ENCODE measurements at regions not wholly inside any gene's neighbourhood (a gene's known extent, or its start where the extent isn't known, plus 50 kb on each side); places are given as distances from the start of the nearest gene placed in this dataset.
"Not testable (repeated sequence)": the region's sequence is repeated elsewhere in the genome, so short reads cannot be mapped to it uniquely, and the experiment has no call there.

DNA sequence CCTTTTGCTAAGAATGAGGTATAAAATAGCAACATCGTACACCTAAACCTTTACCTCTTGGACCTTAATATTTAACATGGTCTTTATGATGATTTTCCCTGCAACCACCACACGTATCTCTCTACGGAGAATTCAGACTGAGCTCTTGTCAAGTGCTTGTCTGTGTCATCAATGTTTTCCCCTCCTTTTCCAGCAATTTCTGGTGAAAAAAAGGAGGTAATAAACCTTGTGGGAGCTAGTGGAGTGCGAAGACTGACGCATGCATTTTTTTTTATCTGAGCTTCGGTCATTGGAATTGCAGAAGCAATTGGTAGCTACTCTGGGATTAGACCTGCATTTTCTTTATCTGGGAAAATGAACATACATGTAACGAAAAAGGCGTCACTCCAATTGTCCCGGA is 527.6 kb downstream of the TMEM114 start:
- no peak for DNase-seq (ENCODE audit: low read depth in 2 of 2)

DNA sequence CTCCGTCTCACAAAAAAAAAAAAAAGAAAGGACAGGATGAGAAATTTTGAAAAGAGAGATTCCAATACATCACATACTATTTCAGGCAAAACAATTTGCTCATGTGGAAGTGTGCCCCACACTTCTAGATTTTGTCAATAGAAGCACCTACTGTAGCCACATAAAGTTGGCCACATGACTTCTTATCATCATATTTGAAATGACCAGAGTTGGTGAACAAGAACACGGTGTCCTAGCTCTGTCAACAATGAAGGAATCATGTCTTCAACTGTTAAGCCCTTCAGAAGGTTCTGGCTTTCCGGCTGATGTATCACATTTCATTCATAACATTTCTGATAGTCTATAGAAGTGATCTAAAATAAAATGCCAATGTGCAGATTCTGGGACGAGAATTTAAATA is 534.5 kb downstream of the TMEM114 start:
- no peak for DNase-seq (ENCODE audit: low read depth in 2 of 2)

DNA sequence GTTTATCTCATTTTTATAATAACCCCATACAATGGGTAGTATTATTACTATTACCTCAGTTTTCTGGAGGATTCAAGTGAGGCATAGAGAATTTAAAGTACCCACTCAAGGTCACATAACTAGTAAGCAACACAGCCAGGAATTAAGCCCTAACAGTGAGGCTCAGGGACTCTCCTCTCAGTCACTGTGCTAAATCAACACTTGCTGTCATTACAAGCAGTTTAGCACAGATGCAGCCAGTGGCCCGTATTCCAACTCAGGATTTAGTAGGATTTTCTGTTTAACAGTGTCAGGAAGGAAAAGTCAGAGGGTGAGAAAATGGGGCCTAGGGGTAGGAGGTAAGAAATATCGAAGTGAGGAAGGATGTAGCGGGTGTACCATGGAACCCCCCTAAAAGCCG is 536.9 kb downstream of the TMEM114 start:
- DNase-seq (ENCODE audit: low read depth in 2 of 2) = no peak

DNA sequence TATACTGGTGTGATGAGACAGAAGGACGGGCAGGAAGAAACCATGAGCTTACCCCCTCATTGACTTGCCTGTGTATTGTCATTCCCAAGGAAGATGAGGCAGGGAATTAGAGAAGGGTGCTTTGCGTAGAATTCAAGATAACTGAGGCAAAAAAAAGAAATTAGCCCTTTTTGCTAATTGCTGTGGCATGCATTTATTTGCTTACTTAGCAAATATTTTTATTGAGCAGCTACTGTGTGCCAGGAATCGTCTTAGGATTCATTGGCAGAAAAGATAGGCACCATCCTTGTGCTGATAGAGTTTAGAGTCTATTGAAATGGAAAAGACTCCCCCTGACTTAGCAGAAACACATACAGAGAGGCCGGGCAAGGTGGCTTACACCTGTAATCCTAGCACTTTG is 541.9 kb downstream of the TMEM114 start:
- no peak for DNase-seq (ENCODE audit: low read depth in 2 of 2)

DNA sequence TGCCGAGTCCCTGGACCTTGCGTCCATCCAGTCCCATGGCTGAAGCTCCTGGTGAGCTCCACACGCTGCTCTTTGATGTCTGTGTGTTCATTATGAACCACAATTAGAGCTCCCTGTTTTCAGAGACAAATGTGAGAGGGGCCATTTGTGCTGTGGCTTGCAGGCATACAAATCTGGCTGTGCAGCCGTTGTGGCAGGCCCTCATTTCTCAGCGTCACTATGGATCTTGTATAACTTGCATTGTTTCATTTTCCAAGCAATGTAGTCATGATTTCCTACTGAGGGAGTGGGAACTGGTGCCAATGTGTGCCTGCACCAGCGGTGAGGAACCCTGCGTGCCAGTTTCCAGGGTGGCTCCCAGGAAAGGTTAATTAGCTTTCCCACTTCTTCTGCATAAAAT is 542.6 kb downstream of the TMEM114 start:
- no peak for DNase-seq (ENCODE audit: low read depth in 2 of 2)

DNA sequence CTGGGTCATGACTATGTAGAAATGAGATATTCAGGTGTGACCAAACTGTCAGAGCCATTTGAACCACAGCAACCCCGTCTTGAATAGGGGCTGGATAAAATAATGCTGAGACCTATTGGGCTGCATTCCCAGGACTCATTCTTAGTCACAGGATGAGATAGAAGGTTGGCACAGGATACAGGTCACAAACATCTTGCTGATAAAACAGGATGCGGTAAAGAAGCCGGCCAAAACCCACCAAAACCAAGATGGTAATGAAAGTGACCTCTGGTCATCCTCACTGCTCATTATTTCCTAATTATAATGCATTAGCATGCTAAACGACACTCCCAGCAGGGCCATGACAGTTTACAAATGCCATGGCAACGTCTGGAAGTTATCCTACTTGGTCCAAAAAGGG is 545.5 kb downstream of the TMEM114 start:
- no peak for DNase-seq (ENCODE audit: low read depth in 2 of 2)

DNA sequence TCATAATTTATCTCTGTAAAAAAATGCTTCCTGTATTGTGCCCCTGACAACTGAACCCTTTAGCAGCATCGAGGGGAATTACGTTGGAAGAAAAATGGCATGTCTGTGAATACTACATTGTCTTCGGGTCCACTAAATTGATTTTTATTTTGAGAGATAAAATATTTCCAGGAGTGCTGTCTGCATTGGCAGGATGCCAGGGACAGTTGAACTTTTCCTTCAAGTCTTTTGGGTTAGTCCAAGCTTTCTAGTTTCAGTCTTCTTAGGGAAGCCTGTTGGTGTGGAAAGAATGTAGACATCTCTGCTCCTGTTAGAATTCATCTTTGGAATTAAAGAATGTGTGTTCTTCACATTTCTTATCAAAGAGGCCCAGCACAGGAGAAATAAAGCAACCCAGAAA is 557.9 kb downstream of the TMEM114 start:
- no peak for DNase-seq (ENCODE audit: low read depth in 2 of 2)

DNA sequence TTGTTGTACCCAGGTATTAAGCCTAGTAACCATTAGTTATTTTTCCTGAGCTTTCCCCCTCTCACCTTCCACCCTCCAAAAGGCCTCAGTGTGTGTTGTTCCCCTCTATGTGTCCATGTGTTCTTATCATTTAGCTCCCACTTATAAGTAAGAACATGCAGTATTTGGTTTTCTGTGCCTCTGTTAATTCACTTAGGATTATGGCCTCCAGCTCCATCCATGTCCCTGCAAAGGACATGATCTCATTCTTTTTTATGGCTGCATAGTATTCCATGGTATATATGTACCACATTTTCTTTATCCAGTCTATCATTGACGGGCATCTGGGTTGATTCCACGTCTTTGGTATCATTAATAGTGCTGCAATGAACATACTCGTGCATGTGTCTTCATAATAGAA is 560.3 kb downstream of the TMEM114 start:
- DNase-seq (ENCODE audit: low read depth in 2 of 2) = not testable (repeated sequence)

DNA sequence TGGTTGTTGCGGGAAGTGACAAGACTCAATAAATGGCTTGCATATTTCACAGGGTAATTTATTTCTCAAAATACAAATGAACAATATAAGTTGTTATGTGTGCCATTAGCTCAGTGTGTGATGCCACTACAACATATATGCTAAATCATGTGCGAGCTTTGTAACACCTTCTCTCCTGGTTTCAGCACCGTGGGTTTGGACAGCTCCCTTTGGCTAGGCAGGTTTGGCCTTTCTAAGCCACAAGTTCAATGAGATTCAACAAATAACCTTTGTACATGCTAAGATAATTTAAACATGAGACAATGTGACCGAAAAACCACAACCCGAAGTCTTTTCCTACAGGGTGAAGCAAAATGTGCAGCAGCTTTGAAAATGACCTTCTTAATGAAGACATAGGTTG is 563.9 kb downstream of the TMEM114 start:
- DNase-seq (ENCODE audit: low read depth in 2 of 2) = no peak

DNA sequence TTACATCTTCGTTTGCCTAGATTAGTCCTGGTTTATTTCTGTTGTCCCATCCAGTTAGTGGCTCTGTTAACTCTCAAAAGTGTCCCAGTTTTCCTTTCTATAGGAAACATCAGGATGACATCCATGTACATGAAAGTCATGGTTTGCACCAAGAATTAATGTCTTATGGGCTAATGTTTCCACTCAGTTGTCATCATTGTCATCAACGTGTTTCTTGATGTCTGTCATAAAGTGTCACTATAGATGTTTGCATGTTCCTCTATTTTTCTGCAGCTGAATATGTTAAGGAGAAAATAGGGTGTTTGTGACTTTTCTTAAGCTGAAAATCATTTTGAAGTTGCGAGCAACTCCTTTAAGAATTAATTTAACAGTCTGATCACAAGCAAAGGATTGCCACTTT is 567.0 kb downstream of the TMEM114 start:
- no peak for DNase-seq (ENCODE audit: low read depth in 2 of 2)

DNA sequence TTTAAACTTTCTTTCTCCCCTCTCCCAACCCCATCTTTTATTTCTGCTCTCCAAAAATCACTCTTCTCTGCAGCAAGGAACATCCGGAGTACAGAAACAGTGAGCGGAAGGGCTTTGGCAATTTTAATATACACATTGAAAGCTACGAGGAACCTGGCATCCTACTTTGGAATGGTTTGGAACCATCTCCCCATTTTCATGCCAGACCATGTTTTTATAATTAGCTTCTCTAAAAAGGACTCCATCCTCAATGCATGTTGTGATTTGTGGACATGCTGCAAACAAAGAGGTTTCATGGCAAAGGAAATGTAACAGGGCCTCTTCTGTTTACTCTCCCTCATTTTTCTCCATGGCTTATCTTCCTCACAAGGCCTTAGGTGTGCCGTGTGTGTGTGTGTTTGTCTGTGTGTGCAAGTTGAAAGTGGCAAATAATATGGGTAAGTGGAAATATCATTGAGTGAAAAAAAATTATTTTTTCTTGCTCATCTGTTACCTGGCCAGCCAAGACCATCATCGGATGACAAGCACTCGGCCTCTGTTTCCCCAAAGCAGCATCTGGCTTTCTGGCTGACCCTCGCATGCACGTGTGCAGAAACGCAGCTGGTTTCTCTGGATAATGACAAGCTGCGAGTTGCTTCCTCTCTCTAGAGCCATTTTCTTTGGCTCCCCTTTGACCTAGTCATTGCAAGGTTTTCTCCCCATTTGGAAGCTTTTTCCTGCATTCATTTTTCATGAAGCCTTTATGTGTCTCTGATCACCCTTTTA is 585.0 kb downstream of the TMEM114 start:
- no peak for DNase-seq (ENCODE audit: low read depth in 2 of 2)

DNA sequence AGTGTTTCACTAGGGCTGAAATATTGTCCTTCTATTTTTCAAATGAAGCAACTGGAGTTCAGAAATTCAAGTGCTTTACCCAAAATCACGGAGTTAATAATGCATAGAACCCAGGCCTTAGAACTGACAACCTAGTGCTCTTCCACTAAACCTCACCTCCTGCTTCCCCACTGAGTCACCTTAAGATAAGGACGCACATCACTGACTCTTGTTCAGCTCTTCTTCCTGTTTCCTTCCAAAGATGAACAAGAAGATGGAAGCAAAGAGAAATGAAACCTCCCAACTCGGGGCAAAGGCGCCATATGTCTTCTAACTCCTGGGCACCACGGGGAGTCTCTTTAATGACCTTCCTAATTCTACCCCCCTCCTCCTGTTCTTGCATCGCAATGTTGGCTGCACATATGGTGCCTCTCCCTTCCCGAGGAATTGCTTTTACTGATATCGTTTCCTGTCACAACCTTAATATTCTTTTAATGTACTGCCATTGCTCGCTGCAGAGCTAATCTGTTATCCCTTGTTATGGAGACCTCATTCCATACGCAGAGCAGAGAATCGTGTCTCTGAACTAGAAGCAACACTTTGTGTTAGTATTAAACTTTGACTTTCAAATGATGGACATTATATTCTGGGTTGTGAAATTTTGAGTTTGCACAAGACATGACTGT is 591.4 kb downstream of the TMEM114 start:
- no peak for DNase-seq (ENCODE audit: low read depth in 2 of 2)

DNA sequence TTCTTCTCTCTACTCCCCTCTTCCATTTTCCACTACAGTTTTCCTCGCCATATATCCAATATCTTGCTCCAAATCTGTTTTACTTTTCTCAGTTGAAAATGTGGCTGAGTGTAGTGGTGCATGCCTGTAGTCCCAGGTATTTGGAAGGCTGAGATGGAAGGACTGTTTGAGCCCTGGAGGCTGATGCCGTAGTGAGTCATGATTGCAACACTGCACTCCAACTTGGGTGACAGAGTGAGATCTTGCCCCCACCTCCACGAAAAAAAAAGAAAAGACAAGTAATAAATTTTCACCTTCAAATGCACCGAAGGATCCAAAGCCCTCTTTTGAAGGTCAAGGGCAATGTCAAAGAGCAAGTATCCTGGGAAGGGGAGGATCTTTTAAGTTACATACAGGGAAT is 592.3 kb downstream of the TMEM114 start:
- no peak for DNase-seq (ENCODE audit: low read depth in 2 of 2)

DNA sequence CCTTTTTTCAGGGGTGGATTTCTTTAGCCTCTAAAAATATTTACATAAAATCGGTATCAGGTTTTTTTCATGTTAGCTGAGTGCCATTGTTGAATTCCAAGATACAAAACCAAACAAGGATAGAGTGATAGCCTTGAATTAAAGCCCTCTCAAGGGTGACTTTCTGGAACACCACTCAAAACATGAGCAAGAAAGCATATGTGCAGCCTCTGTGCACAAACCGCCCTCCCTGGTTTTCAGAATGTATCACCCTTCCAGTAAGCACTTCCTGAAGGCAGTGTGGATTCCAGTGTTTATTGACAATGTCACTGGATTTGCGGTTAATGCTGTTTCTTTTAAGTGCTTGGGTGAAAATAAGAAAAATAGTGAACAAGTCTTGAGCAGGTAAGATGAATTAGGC is 597.7 kb downstream of the TMEM114 start:
- no peak for DNase-seq (ENCODE audit: low read depth in 2 of 2)

DNA sequence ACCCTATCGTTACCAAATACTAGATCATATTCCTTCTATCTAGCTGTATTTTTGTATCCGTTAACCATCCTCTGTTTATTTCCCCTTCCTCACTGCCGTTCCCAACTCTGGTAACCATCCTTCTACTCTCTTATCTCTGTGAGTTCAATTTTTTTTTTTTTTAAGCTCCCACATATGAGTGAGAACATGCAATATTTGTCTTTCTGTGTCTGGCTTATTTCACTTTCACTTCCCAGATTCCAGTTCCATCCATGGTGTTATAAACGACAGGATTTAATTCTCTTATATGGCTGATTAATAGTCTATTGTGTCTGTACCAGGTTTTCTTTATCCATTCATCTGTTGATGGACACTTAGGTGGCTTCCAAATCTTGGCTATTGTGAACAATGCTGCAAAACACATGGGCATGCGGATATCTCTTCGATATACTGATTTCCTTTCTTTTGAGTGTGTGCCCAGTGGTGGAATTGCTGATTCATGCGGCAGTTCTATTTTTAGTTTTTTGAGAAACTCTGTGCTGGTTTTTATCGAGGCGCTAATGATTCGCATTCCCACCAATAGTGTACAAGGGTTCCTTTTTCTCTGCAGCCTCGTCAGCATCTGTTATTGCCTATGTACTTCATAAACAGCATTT is 599.6 kb downstream of the TMEM114 start:
- DNase-seq (ENCODE audit: low read depth in 2 of 2) = no peak

DNA sequence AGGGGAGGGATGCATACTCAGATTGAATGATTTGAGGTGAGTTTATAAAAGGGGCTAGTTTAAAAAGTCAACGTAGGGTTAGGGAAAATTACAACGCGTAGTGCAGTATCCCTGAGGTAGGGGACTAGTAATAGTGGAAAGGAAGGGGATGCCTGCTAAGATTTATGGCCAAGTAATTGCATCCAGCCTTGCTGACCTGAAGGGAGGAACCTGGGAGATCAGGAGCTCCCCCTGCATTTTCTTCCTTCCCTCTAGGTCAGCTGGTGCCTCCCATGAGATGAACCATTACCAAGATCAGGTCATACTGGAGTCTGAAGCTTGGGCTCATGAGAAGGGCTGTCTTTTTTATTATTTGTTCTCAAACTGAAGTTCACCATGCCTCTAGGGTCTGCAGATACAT is 606.6 kb downstream of the TMEM114 start:
- no peak for DNase-seq (ENCODE audit: low read depth in 2 of 2)

DNA sequence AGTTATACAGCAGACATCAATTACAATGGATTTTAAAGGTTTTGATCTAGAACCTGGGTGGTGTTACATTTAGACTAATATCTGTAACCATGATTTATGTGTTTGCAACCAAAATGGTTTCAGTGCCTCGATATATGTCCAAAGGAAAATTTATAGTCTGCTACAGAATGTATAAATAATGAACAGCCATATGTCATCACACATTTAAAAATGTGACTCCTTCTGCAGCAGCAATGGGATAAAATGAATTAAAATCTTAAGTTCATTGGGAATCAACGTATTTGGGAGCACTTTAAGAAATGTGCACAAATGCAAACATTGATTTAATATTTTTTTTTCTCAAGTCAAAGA is 610.2 kb downstream of the TMEM114 start:
- DNase-seq (ENCODE audit: low read depth in 2 of 2) = no peak

DNA sequence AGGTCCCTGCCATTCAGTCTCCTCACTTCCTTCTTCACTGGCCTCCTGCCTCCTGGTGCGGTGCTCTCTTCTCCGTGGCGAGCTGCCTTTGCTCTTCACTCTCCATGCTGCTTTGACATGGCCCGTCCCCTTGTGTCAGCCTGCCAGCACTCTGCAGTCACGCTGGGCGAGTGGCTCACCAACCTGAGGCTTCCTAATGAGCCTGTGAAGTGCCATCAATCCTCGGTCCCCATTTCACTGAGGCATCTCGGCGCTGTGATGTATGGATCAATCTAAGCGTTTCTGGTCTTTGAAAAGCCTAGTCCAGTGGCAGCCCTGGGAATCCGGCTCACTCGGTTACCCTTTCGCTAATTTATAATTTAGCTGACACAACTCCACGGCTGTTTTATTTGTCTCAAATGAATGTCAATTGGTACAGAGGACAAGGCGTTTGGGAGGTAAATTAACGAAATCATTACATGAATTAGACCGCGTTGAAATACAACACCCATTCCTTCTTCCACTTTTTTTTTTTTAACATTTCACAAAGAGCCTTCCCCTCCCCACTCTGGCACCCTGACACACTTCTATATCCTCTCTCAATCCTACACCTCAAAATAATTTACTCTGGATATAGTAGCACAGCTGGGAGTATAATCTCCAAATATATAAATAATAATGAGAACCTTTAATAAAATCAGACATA is 610.7 kb downstream of the TMEM114 start:
- no peak for DNase-seq (ENCODE audit: low read depth in 2 of 2)

DNA sequence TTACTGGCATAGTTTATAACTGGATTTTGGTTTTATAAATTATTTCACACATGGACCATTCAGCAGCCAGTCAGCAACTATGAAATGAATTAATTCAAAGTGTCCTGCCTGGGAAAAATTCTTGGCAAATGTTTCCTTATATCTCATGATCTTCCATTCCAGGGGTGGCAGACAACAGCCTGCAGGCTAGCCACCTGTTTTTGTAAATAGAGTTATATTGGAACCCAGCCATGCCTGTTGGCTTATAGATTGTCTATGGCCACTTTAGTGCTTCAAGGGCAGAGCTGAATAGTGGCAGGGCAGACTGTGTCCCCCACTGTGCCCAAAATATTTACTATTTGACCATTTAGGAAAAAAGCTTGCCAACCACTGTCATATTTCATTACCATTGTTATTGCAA is 613.7 kb downstream of the TMEM114 start:
- no peak for DNase-seq (ENCODE audit: low read depth in 2 of 2)

DNA sequence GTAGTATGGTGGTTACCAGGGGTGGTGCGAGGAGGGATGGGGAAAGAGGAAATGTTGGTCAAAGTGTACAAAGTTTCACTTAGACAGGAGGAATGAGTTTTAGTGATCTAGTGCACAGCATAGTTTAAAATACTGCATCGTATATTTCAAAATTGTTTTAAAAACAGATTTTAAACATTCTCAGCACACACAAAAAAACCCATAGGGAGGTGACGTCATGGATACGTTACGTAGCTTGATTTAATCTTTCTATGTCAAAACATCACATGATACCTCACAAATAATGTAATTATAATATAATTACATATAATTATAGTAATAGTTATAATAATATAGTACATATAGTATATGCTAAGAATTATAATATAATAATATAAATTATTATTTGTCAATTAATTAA is 614.2 kb downstream of the TMEM114 start:
- DNase-seq (ENCODE audit: low read depth in 2 of 2) = no peak

DNA sequence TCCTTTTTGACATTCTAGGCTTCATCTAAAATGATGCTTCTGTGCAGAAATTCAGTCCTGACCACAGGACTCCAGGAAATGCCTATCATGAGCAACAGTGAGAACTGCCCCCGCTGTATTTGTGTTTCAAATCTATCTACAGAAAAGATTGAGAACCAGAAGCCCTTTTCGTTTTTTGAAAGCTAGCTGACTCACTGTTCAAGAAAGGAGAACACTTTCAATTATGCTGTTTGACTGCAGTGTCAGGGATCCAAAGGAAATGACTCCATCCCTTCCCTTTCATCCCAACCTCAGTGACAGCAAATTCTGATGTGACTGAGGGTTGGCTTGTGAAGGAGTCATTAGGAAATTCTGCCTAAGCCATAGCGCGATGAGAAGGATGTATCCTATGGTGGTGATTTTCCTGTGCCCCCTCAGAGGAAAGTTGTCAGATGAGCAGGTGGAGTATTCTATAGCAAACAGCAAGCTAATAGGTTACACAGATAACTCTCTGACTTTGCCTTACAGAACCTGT is 622.3 kb downstream of the TMEM114 start:
- DNase-seq (ENCODE audit: low read depth in 2 of 2) = no peak

DNA sequence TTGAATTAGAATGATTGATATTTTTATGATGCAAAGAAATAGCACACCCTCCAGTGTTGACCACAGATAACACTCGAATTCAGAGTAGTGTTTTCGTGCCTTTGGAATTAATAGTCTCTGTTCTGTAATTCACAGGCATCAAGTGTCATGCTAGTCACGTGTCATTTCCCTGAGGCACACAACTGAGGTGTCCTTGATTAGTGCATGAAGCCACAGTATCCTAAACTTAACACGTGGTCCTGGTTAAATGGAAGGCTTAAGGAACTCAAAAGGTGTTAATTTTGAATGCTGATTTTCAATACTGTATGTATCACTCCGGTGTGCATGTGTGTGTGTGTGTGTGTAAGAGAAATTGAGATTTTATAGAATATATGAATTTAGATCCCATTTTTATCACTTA is 625.6 kb downstream of the TMEM114 start:
- DNase-seq (ENCODE audit: low read depth in 2 of 2) = no peak

DNA sequence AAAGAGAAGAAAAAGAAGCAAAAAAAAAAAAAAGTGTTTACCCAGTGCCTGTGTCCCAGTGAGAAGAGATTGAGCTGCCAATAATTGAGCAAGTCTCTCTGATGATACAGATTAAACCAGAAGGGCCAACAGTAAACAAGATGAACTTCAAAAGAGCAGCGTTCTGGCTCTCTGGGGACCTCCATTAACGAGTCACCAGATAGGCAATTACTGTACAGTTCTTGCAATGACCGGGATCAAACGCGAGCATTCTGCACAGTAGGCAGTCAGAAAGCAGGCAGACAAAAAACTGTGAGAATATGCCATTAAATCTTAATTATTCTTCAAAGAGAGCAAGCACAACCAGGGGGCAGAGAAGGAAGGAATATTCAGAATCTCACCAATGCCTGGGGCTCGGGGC is 626.1 kb downstream of the TMEM114 start:
- no peak for DNase-seq (ENCODE audit: low read depth in 2 of 2)

All from stimulated activated CD4-positive, alpha-beta T cell treated with anti-CD3 and anti-CD28 coated beads, Interleukin-15, amount 100 ng/mL, for 48 hours (primary cell).